ENCODE measurements at regions not wholly inside any gene's neighbourhood (a gene's known extent, or its start where the extent isn't known, plus 50 kb on each side); places are given as distances from the start of the nearest gene placed in this dataset.
"Not testable (repeated sequence)": the region's sequence is repeated elsewhere in the genome, so short reads cannot be mapped to it uniquely, and the experiment has no call there.

DNA sequence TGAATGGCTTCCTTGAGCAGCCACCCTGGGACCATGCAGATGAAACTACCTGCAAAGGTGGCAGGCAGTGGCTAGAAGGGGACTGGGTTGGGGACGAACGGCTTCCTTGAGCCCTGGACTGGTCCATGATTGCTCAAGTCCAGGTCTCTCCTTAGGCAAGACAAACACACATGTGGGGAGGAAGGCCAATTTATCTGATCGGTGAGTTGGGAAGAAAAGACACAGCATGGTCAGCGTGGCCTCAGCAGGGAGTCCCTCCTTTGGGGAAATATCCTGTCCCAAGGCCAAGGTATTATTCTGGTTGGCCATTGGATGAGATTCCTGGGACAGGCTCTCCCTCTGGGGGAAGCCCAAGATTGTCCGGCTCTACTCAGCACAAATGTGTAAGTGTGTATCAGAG, 116.3 kb upstream of the ERG start:
- DNase-seq (ENCODE audit: low spot score), result no peak

DNA sequence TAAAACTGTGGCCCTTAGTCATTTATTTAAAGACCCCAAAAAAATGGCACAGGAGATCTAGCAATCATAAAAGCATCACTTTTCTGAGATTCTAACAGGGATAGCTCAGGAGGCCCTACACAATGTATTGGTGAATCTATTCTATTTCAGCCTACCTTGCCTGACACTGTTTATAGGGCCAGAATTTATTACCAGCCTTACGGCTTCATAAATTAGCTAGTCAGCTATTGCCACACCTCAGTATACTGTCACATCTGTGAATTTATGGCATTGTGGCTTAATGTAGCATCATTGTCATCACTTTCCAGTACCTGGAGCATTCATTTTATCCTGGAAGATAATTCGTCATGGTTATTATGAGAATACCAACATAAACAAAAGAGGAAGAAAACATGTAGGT, 121.2 kb upstream of the ERG start:
- DNase-seq (ENCODE audit: low spot score), result no peak

DNA sequence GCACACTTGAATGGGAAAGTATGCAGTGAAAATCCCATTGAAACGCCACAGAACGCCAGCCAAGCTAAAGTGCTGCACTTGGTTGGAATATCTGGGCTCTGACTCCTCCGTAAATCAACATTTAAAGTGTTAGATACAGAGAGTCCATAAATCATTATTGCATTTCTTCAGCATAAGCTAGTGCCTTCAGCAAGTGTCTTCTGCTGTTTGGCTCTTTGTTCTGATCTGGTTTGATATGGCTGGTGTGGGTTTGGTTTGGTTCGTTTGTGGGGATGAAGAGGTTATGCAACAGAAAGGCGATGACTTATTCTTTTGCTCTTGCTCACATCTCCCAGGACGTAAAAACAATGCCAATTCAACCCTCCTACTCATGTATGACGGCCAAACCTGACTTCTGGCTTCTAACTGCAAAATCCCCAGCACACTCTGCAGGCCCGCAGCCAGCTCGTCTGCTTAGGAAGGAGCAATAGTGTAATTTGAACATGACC, 121.8 kb upstream of the ERG start:
- DNase-seq (ENCODE audit: low spot score), result no peak

DNA sequence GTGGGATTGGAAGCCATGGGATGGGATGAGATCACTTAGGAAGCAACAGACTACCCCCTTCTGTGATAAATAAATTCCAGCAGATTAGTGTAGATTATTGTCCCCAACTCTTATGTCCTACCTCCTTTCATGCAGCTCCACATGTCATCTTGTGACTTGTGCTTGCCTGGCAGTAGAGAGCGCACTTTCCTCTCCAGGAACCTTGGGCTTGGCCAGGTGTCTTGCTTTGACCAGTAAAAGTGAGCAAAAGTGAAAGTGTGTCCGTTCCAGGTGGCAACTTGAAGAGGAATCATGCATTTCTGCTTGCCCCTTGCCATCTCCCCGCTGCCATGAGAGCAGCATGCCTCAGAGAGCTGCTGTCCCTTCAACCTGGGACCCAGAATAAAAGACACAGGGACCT, 122.9 kb upstream of the ERG start:
- no peak for DNase-seq (ENCODE audit: low spot score)

DNA sequence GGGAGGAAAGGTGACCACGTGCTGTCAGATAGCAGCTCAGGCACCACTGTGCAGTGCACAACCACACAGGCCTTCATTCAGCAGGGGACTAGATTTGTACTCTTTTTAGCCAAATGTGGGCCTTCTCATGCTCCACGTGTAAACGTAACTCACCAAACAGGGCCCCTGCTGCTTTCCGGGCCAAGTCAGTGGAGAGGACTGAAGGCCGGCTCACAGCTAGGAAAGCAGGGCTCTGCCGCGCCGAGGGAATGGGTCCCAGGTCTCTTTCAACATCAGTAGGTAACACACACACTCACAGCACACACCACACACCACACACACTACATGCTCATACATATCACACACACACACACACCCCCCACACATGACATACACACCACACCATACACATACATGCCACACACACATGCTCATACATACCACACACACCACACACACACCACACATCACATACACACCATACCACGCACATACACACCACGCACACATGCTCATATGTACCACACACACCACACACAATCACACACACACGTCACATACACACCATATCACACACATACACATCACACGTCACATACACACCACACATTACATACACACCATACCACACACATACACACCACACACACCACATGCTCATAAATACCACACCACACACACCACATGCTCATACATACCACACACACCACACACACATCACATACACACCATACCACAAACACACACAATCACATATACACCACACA, 124.0 kb upstream of the ERG start:
- DNase-seq (ENCODE audit: low spot score), result no peak

DNA sequence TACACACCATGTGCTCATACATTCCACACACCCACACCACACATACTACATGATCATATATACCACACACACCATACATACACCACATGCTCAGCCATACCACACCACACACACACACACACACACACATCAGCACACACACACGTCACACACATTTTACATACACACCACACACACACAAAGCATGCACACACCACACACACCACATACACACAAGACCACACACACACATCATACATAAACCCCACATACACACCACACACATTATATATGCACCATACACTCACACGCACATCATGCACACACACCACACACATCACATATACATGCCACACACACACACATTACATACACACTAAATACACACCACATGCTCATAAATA, 124.5 kb upstream of the ERG start:
- no peak for DNase-seq (ENCODE audit: low spot score)

DNA sequence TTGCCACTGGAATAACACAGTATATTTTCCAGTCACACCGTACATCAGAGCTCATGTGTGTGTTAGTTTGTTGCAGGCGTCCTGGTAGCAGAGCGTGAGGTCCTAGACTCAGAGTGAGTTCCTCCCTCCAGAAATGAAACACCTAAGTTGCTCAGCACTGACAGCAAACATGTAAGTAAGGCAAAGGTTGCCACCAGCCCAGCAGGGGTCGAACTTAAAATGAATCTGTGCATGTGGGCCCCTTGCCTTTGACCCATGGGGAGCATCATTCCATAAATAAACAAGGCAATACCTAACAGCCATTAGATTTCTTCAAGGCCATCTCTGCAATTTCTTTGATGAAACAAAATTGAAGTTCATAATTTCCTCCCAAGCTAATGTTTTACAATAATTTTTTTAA, 125.3 kb upstream of the ERG start:
- DNase-seq (ENCODE audit: low spot score), result no peak

DNA sequence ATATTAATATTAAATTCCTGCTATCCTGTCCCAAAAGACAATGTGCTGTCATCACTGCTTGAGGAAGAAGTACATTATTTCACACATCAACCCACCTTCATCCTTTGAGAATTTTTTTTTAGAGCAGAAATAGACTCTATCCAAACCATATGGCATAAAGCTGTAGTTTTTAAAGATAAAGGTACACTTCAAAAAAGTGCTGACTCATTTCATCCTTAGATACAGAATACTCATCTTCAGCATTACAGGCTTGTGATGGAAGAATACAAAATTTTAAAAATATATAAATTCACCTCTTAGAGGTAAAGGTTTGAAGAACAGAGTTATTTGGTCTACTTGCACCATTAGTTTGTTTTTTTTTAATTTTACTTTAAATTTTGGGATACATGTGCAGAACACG, 126.7 kb upstream of the ERG start:
- no peak for DNase-seq (ENCODE audit: low spot score)

DNA sequence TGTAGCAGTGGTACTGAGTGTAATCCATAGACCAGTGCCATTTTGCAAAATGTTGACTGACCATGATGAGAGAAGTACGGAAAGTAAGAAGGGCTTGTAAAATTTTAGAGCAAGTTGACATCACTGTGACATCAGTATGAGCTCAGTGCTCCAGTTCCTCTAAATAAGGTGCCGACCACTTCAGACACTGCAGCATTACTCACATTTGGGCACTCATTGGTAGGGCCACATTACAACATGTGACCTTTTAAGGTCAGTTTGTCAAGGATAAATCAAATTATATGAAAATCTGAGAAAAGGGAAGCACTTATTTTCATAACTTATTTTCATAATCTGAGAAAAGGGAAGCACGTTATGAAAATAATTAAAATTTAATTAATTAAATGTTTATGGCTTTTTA, 128.0 kb upstream of the ERG start:
- DNase-seq (ENCODE audit: low spot score), result no peak

DNA sequence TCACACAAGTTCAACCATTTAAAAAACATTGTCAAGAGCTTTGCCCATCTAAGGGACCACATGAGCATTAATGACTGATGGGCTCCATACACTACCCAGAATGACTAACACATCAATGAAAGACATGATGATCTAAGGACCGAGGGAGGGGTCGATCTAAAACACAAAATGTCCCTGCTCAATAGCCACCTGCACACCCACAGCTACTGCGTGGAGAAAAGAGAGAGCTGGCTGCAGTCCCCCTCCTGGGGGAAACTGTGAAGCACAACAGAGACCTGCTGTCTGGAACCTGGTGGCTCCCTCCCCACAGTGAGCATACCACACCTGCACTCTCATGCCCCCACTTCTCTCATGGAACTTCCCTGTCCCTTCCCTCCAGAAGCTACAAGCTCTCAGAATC, 130.1 kb upstream of the ERG start:
- peak; percentile 57 for DNase-seq (ENCODE audit: low spot score)

DNA sequence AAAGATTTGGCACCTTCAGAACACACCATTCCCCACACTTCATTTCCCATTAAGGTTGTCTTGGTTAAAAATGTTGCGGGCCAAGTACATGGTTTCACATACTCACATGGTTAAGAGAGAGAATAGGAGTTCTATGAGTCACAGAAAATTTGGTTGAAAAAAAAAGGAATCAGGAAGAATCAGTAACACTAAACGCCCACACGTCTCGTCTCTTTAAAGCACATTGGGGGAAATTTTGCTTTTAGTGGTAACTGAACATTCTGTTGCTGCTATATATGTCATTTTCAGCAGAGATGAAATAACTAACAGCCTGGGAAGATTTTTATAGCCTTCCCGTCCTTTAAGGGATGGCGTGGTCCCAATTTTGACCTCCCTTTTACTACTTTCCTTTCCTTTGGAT, 132.9 kb upstream of the ERG start:
- no peak for DNase-seq (ENCODE audit: low spot score)

DNA sequence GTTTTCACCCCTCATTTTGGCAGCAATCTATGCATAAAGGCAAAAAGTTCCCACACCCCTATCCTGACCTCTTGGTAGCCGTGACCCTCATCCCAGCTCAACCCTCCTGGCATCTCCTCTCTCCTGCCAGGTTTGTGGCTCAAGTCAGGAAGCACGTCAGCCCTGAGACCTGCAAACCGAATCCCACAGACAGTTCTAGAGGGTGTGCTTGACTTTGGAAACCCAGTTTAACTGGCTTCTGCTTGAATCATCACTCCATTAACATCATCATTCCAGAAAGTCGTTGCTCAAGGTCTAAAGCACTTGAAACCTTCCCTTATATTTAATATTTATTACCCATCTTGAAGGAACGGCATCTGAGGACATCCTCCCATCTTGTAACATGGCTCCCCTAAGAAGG, 133.4 kb upstream of the ERG start:
- DNase-seq (ENCODE audit: low spot score), result no peak

DNA sequence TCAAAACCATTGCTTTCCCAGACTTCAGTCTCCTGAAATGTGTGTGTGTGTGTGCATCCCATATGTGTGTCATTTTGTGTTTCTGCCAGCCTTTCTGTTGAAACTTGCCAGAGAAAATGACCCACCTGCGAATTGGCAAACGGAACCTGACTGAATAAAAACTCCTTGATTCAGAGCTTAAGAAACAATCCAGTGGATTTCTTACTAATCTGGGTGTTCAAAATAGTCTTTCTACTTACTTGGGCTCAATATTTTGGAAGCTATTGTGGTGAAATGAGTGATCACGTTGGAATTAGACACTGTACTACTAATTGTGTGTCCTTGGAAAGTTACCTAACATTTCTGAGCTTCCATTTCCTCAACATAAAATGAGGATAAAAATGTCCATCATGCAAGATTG, 138.9 kb upstream of the ERG start:
- no peak for DNase-seq (ENCODE audit: low spot score)

DNA sequence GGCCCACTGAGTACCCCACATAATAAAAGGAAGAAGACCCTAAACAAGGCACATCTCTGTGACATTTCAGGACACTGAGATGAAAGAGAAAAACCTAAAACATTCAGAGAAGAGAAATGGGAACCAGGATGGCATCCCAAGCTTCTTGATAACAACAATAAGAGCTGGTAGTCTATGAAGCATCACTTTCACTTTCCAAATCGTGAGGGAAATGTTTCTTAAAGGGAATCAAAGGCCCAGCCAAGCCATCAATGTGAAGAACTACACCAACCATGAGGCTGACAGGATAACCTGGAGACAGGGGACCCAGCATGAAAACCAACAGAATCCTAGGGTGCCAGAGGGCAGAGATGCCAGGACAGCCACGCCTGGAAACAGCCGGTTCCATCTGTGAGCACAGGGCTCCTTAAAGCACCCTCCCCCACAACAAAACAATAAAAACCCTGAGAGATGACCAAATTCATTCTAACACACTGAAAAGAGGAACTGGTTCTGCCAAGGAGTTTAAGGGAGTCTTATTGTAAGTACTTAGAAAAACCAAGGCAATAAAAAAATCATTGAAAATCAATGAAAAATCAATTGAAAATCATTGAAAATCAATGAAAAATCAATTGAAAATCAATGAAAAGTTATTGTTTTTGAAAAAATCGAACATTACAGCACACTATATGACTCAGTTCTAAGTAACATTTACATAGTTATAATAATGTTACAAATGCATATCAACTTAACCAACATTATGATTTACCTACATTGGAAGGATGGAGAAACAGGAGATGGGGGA, 141.5 kb upstream of the ERG start:
- DNase-seq (ENCODE audit: low spot score), result no peak

DNA sequence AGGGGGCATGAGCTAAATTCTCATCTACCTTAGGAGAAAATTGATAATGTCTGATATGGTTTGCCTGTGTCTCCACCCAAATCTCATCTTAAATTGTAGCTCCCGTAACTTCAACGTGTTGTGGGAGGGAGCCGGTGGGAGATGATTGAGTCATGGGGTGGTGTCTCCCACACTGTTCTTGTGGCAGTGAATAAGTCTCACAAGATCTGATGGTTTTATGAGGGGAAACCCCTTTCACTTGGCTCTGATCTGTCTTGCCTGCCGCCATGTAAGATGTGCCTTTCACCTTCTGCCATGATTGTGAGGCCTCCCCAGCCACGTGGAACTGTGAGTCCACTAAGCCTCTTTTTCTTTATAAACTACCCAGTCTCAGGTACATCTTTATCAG, 142.1 kb upstream of the ERG start:
- not testable (repeated sequence) for DNase-seq (ENCODE audit: low spot score)

DNA sequence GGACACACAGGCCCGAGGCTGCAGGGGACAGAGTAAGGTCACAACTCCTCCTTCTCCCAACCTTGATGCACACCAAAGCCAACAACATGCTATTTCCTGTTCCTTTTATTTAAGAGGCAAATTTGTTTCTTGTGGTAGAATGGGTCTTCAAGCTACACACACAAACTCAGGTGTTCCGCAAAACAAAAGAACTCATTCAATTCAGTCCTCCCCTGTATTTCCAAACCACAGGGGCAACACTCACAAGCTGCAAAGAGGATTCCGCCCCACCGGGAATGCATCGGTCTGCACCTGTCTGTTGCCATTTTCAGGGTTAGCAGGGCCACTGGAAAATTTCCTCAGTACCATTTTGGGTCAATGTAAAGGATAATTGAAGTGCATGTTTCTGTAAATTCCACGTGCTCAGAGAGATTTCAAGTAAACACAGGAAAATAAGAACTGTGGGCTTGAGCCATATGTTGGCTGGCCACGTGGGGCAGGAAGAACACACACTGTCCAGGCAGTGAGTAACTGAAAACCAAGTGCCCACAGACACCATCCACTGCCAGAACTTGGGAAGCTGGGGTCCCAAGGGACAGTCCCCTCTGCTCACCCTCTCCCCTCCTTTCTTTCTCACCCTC, 145.2 kb upstream of the ERG start:
- DNase-seq (ENCODE audit: low spot score), result no peak

DNA sequence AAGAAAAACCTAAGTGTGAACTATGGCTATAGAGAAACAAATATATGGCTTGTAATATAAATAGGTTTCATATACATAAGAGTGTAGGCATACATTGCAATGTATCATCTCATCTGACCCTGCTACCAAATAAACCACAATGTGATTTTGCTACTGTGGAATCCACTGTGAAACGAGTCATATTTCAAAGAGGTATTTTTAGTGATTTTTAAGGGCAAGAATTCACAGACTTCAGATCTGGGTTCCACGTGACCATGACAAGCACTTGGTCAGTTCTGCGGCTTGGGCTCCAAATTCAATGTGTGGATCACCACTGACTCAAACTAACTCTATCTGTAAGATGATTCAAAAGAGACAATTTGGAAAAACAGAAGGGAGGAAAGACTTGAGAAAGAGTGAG, 147.0 kb upstream of the ERG start:
- no peak for DNase-seq (ENCODE audit: low spot score)

DNA sequence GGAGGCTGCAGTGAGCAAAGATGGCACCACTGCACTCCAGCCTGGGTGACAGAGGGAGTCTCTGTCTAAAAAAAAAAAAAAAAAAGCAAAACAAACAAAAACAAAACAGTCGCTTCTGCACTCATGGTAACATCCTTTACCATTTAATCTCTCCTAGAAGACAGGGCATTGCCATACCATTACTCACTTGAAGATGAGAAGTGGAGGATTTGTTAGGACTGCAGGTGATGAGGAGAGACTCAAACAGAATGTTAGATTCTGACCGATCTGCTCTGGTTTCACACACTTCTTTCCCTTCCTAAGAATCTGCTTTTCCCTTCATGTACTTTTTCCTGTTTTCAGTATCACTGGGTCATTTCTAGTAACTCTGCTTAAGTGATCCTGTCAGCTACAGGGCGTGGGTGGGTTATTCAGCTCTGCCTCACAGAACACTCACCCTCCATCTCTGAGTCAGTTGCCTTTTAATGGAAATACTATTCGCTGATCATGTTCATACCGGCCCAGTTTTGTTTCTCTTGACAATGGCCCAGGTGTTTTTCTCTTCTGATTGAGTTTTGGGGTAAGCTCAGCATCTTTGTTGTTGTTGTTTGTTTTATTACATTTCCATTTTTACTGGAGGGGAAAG, 148.0 kb upstream of the ERG start:
- no peak for DNase-seq (ENCODE audit: low spot score)

DNA sequence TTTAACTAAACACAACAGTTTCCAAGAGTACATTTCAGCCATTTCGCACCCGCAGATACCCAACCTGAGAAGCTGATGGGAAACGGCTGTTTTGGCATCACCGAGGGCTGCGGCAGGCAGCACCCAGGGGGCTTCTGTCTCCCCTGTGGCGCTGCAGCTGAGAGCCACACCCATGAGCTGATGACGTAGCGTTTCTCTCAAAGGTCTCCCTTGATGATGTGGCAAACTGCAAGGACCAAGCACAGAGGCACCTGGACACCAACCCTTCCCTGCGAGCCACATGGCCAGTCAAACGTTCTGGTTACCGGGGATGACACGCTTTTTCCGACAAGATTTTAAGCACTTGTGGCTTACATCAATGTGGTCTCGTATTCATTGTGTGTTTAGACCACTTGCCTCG, 150.8 kb upstream of the ERG start:
- DNase-seq (ENCODE audit: low spot score), result no peak

DNA sequence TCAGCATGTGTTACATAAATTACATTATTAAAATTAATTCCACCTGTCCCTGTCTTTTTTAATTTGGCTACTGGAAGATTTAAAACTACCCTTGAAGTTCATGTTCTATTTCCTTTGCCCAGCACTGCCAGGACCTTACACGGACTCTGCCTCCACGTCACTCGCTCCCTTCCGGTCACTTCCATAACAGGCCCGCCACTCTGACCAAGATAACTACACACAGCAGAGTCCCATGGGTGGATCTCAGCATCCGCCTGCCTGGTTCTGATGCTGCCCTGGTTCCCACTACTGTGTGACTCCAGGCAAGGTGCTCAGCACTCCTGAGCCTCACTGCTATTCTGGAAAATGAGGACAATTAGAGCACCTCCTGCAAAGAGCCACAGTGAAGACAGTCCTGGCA, 153.3 kb upstream of the ERG start:
- DNase-seq (ENCODE audit: low spot score), result no peak

DNA sequence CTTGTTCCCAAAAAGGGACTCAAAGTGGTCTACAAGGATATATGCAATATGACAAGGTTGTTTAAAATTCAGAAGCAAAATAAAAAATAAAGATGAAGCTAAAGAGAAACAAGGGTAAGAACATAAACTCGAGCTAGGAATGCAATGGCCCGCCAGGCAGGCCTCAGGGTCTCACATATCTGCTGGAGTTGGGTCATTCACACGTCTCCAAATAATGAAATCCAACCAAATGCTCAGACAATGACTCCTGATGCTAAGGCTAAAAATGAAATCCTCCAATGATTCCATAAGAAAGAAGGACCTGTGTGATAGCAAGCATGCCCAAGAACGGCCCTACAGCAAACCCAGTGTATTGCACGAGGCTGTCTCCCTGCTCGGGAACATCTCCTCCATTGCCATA, 153.3 kb upstream of the ETS2 start:
- DNase-seq (ENCODE audit: low spot score), result no peak

DNA sequence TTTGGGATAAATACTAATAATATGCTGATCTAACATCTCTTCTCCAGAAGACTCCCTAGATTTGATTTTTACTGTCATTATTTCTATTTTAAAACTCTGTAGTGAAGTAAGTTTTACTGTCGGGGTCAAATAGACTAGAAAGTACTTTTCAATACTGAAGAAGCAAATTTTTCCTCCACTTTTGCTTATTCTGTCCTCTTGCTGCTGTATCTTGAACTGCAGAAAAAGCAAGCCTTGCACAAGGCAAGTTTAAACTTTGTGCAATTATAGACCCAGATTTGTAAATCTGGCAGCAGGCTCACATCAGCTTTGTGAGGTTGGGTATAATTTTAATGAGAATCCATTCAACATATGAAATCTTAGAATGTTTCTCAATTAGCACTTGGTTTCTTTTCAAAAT, 151.1 kb upstream of the ETS2 start:
- DNase-seq (ENCODE audit: low spot score), result no peak

DNA sequence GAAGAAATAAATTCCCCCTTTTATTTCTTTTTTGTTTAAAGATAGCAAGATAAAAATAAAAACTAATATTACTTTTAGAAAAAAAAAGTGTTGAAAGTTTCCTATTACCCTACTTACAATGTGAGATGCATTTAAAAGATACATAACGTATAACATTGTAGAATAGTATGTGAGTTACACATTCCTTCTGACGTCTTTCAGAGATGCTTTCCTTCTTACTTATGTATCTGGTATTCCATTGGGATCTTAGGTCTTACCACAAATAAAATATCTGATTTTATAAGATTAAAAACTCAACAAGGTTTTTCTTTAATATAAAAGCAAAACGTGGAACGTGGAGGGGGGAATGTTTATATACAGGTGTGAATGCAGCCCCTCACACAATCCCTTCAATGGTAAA, 147.2 kb upstream of the ETS2 start:
- DNase-seq (ENCODE audit: low spot score), result no peak

Measured in SW480 (cell line).